ENCODE measurements at regions not wholly inside any gene's neighbourhood (a gene's known extent, or its start where the extent isn't known, plus 50 kb on each side); places are given as distances from the start of the nearest gene placed in this dataset.

- Histone ChIP-seq H3K36me3 (ENCODE audit: insufficient read depth, low read length) (no peaks in the 10 kb centered on the region), H4K20me1 (ENCODE audit: insufficient read depth, low read length, poor library complexity, severe bottlenecking) (no peaks in the 10 kb centered on the region), H3K27me3 (ENCODE audit: insufficient read depth, low read length, poor library complexity, severe bottlenecking) (no peaks in the 10 kb centered on the region), H3F3A (ENCODE audit: low read depth) (no peaks in the 10 kb centered on the region), H3K9ac (ENCODE audit: low read depth, low read length, poor library complexity, severe bottlenecking) (no peak overlapping the region), H3K4me1 (ENCODE audit: insufficient read depth, low read length, poor library complexity, severe bottlenecking) (no peaks in the 10 kb centered on the region), H3K9me3 (ENCODE audit: insufficient read depth, low read depth, low read length) (peaks cover 13% of the 10 kb centered on the region; the same call in 1 of the 2 replicates), H2AFZ (ENCODE audit: low read length) (no peak overlapping the region), H3K79me2 (ENCODE audit: insufficient read depth, low read length) (no peaks in the 10 kb centered on the region), H3K4me3 (ENCODE audit: low read length, poor library complexity, severe bottlenecking) (no peak overlapping the region), H3K4me2 (ENCODE audit: low read depth, low read length, poor library complexity, severe bottlenecking) (no peak overlapping the region), H3K9me2 (replicated peaks; ENCODE audit: low read depth, low read length) (no peaks in the 10 kb centered on the region)
- TF ChIP-seq CTCF (conservative IDR thresholded peaks at IDR 0.05; ENCODE audit: low read length): no peak
- TF ChIP-seq EZH2phosphoT487 (IDR thresholded peaks at IDR 0.05; ENCODE audit: borderline replicate concordance): no peak
Observed at GRCh38 chr22:49190816-49191505, 636.7 kb downstream of the BRD1 start.

- Histone ChIP-seq H3K27me3 (ENCODE audit: insufficient read depth, low read length, poor library complexity, severe bottlenecking) (no peaks in the 10 kb centered on the region), H3K9me2 (replicated peaks; ENCODE audit: low read depth, low read length) (no peaks in the 10 kb centered on the region), H2AFZ (ENCODE audit: low read length) (no peak overlapping the region), H3K4me3 (ENCODE audit: low read length, poor library complexity, severe bottlenecking) (no peak overlapping the region), H4K20me1 (ENCODE audit: insufficient read depth, low read length, poor library complexity, severe bottlenecking) (no peaks in the 10 kb centered on the region), H3F3A (ENCODE audit: low read depth) (no peaks in the 10 kb centered on the region), H3K4me1 (ENCODE audit: insufficient read depth, low read length, poor library complexity, severe bottlenecking) (no peaks in the 10 kb centered on the region), H3K79me2 (ENCODE audit: insufficient read depth, low read length) (no peaks in the 10 kb centered on the region), H3K9me3 (ENCODE audit: insufficient read depth, low read depth, low read length) (peaks cover 21% of the 10 kb centered on the region; the same call in 1 of the 2 replicates), H3K36me3 (ENCODE audit: insufficient read depth, low read length) (no peaks in the 10 kb centered on the region), H3K9ac (ENCODE audit: low read depth, low read length, poor library complexity, severe bottlenecking) (no peak overlapping the region), H3K4me2 (ENCODE audit: low read depth, low read length, poor library complexity, severe bottlenecking) (no peak overlapping the region)
- no peak for TF ChIP-seq EZH2phosphoT487 (IDR thresholded peaks at IDR 0.05; ENCODE audit: borderline replicate concordance)
Observed at GRCh38 chr22:49189871-49190270, 637.8 kb downstream of the BRD1 start.

DNA sequence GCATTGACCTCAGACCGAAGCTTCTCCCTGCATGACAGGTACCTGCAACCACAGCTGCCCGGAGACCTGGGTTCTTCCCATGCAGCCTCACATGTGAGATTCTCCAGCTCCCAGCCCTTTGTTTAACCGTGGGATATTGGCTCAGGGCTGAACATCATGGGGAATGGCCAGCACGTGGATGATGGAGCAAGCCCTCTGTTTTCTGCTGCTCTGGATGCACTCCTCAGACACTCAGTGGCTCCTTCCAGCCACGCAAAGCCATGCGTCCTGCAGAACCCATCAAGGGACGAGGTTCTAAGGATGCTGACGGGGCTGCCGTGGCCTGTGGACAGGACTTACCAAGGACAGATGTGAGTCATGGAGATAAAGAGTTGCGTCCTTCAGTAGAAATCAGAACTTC is 639.1 kb downstream of the BRD1 start:
- no peaks in the 10 kb centered on the region for H4K20me1 ChIP-seq (ENCODE audit: insufficient read depth, low read length, poor library complexity, severe bottlenecking)
- no peak overlapping the region for H3K9ac ChIP-seq (ENCODE audit: low read depth, low read length, poor library complexity, severe bottlenecking)
- H2AFZ ChIP-seq (ENCODE audit: low read length): no peak overlapping the region
- H3K36me3 ChIP-seq (ENCODE audit: insufficient read depth, low read length): no peaks in the 10 kb centered on the region
- H3K4me1 ChIP-seq (ENCODE audit: insufficient read depth, low read length, poor library complexity, severe bottlenecking): no peaks in the 10 kb centered on the region
- H3K4me3 ChIP-seq (ENCODE audit: low read length, poor library complexity, severe bottlenecking): no peak overlapping the region
- no peak overlapping the region for H3K4me2 ChIP-seq (ENCODE audit: low read depth, low read length, poor library complexity, severe bottlenecking)
- TF ChIP-seq EZH2phosphoT487 (IDR thresholded peaks at IDR 0.05; ENCODE audit: borderline replicate concordance): no peak
- no peak for TF ChIP-seq CTCF (conservative IDR thresholded peaks at IDR 0.05; ENCODE audit: low read length)
- H3K9me2 ChIP-seq (replicated peaks; ENCODE audit: low read depth, low read length): no peaks in the 10 kb centered on the region
- H3K27me3 ChIP-seq (ENCODE audit: insufficient read depth, low read length, poor library complexity, severe bottlenecking): no peaks in the 10 kb centered on the region
- H3F3A ChIP-seq (ENCODE audit: low read depth): no peaks in the 10 kb centered on the region
- no peaks in the 10 kb centered on the region for H3K79me2 ChIP-seq (ENCODE audit: insufficient read depth, low read length)
- H3K9me3 ChIP-seq (ENCODE audit: insufficient read depth, low read depth, low read length): peaks cover 24% of the 10 kb centered on the region; the same call in 1 of the 2 replicates

DNA sequence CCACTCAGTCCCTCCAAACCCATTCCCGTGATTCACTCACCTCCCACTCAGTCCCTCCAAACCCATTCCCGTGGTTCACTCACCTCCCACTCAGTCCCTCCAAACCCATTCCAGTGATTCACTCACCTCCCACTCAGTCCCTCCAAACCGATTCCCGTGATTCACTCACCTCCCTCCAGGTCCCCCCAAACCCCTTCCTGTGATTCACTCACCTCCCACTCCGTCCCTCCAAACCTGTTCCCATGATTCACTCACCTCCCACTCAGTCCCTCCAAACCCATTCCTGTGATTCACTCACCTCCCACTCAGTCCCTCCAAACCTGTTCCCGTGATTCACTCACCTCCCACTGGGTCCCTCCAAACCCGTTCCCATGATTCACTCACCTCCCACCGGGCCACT is 639.6 kb downstream of the BRD1 start:
- Histone ChIP-seq H4K20me1 (ENCODE audit: insufficient read depth, low read length, poor library complexity, severe bottlenecking) (no peaks in the 10 kb centered on the region), H3K4me2 (ENCODE audit: low read depth, low read length, poor library complexity, severe bottlenecking) (no peak overlapping the region), H3K4me3 (ENCODE audit: low read length, poor library complexity, severe bottlenecking) (no peak overlapping the region), H3K9me2 (replicated peaks; ENCODE audit: low read depth, low read length) (no peaks in the 10 kb centered on the region), H3K27me3 (ENCODE audit: insufficient read depth, low read length, poor library complexity, severe bottlenecking) (no peaks in the 10 kb centered on the region), H3K4me1 (ENCODE audit: insufficient read depth, low read length, poor library complexity, severe bottlenecking) (no peaks in the 10 kb centered on the region), H3F3A (ENCODE audit: low read depth) (no peaks in the 10 kb centered on the region), H3K36me3 (ENCODE audit: insufficient read depth, low read length) (no peaks in the 10 kb centered on the region), H3K9me3 (ENCODE audit: insufficient read depth, low read depth, low read length) (peaks cover 24% of the 10 kb centered on the region; the same call in 1 of the 2 replicates), H3K79me2 (ENCODE audit: insufficient read depth, low read length) (no peaks in the 10 kb centered on the region), H3K9ac (ENCODE audit: low read depth, low read length, poor library complexity, severe bottlenecking) (no peak overlapping the region), H2AFZ (ENCODE audit: low read length) (no peak overlapping the region)
- TF ChIP-seq EZH2phosphoT487 (IDR thresholded peaks at IDR 0.05; ENCODE audit: borderline replicate concordance): no peak
